Sigmoid colon (tissue), 4 donors: ENCODE measurements at regions not wholly inside any gene's neighbourhood (a gene's known extent, or its start where the extent isn't known, plus 50 kb on each side); places are given as distances from the start of the nearest gene placed in this dataset.

Source experiments
- CTCF ChIP-seq, 4 experiments: fragments of 450-650 bp in 3 of 4; fragments of 200-600 bp in 1 of 4; IDR thresholded peaks; one replicate each; pipeline ENCODE4 v1.5.1; 2016 to 2019; ENCODE audit warnings: antibody characterized with exemption in 4 of 4, mild to moderate bottlenecking in 3 of 4, moderate library complexity in 2 of 4
- EP300 ChIP-seq, 4 donors: sonication (generic); formaldehyde crosslinking; IDR thresholded peaks; one replicate each; pipeline ENCODE4 v1.6.1; 2017; ENCODE audit warnings: antibody characterized with exemption in 4 of 4
- POLR2A ChIP-seq, 2 donors: fragments of 450-650 bp; IDR thresholded peaks; one replicate each; pipeline ENCODE4 v1.6.1; 2016; ENCODE audit warnings: antibody characterized with exemption in 2 of 2, mild to moderate bottlenecking in 2 of 2, moderate library complexity in 2 of 2
- POLR2AphosphoS5 ChIP-seq, 4 donors: sonication (generic); formaldehyde crosslinking; IDR thresholded peaks; one replicate each; pipeline ENCODE4 v1.6.1; 2017; ENCODE audit warnings: antibody characterized with exemption in 4 of 4

GRCh38 chr2:240252872-240253511 is 112.5 kb upstream of the OTOS start:
- TF ChIP-seq CTCF (IDR thresholded peaks at IDR 0.05) (no peak), EP300 (IDR thresholded peaks at IDR 0.05) (no peak), POLR2A (IDR thresholded peaks at IDR 0.05) (no peak), POLR2AphosphoS5 (IDR thresholded peaks at IDR 0.05) (no peak)
